Spleen (tissue), 7 donors: ENCODE measurements at regions not wholly inside any gene's neighbourhood (a gene's known extent, or its start where the extent isn't known, plus 50 kb on each side); places are given as distances from the start of the nearest gene placed in this dataset.

Experiments
- POLR2A ChIP-seq, 3 donors: fragments of 450-650 bp; IDR thresholded peaks; one replicate each; pipeline ENCODE4 v1.5.1; 2017; ENCODE audit warnings: antibody characterized with exemption in 3 of 3, mild to moderate bottlenecking in 1 of 3
- TF ChIP-seq, protein P1 (sequence below), 11 experiments: fragments of 200-600 bp in 7 of 11; fragments of 450-650 bp in 4 of 11; sonication (generic) in 4 of 11; IDR thresholded peaks in 8 of 11; conservative IDR thresholded peaks in 3 of 11; 1 replicate in 7 of 11; 2 replicates in 4 of 11; pipeline versions ENCODE4 v1.4.0 to v1.8.0; 2016 to 2021; ENCODE audit warnings: antibody characterized with exemption in 11 of 11, inconsistent platforms in 4 of 11, mild to moderate bottlenecking in 1 of 11
- donor health status: DM: no; HTN: no; CAD: no; lungs with moderate emphysema.
- donor health status: DM: no; HTN: no; CAD: no.
- donor health status: DM: no; HTN: no; CAD: no.

DNA sequence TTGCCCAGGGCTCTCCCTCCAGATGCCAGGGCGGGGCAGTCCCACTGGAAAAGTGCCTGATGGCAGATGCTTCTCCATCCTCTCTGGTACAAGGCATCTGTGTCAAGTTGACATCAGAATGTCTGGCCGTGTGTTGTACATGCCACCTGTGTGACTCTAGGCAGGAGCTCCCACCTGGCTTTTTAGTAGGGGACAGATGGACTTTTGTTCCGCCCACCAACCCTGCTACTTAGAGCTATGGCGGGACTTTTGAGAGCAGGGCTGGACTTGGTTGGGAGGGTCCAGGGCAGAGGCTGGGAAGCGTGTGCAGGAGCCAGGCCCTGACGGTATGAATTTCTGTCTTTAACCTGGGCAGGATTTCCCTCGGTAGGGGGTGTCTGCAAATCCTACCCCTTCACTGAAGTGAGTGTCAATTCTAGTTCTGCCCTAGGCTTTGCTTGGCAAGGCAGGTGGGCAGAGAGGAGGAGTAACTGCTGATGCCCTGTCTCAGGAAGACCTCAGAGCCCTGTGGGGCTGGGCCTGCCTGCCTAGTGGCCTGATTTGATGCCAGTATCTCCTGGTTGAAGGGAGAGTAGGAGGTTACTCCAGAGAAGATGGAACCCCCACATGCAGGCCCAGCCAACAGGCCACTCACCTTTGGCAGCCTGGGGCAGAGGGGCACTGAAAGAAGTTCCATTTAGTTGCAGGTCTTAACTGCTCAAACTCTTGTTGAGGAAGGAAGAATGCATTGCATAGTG lies 99.1 kb downstream of the PJA1 start:
- no peak for TF ChIP-seq POLR2A (IDR thresholded peaks at IDR 0.05)
- TF ChIP-seq, protein P1, sequence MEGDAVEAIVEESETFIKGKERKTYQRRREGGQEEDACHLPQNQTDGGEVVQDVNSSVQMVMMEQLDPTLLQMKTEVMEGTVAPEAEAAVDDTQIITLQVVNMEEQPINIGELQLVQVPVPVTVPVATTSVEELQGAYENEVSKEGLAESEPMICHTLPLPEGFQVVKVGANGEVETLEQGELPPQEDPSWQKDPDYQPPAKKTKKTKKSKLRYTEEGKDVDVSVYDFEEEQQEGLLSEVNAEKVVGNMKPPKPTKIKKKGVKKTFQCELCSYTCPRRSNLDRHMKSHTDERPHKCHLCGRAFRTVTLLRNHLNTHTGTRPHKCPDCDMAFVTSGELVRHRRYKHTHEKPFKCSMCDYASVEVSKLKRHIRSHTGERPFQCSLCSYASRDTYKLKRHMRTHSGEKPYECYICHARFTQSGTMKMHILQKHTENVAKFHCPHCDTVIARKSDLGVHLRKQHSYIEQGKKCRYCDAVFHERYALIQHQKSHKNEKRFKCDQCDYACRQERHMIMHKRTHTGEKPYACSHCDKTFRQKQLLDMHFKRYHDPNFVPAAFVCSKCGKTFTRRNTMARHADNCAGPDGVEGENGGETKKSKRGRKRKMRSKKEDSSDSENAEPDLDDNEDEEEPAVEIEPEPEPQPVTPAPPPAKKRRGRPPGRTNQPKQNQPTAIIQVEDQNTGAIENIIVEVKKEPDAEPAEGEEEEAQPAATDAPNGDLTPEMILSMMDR (IDR thresholded peaks at IDR 0.05 in 8 of 11, conservative IDR thresholded peaks at IDR 0.05 in 3 of 11), result no peak
